ENCODE measurements at regions not wholly inside any gene's neighbourhood (a gene's known extent, or its start where the extent isn't known, plus 50 kb on each side); places are given as distances from the start of the nearest gene placed in this dataset.

GRCh38 chr22:49294656-49295464 is 532.8 kb downstream of the BRD1 start:
- H3K4me1 Mint-ChIP-seq, result no peaks in the 10 kb centered on the region
- WGBS (ENCODE audit: insufficient coverage), result 92% methylated on average over 13 of the region's 14 CpGs
- ATAC-seq (ENCODE audit: low read depth) (no peak), DNase-seq (no peak)
- H3K9me3 ChIP-seq (ENCODE audit: control extremely low read depth in 1 of 3, control insufficient read depth in 2 of 3, insufficient read depth in 1 of 3, low read length in 2 of 3), result peaks cover 0 to 76% (median 4%) of the 10 kb centered on the region in 3 donors
- H2AFZ ChIP-seq (ENCODE audit: insufficient read depth, low read depth, low read length, poor library complexity, severe bottlenecking), result no peak overlapping the region
- no peaks in the 10 kb centered on the region for H4K20me1 ChIP-seq (ENCODE audit: control insufficient read depth, insufficient read depth, low read length, poor library complexity, severe bottlenecking)
- no peak overlapping the region for H3K27ac ChIP-seq (ENCODE audit: low read length in 2 of 2)
- H3K27me3 ChIP-seq (replicated peaks in 1 of 4; ENCODE audit: control extremely low read depth in 1 of 4, control insufficient read depth in 3 of 4, insufficient read depth in 4 of 4, low read length in 3 of 4), result no peaks in the 10 kb centered on the region
- H3K9ac ChIP-seq (ENCODE audit: low read length), result no peak overlapping the region
- peaks cover 7% of the 10 kb centered on the region for H3K9me3 Mint-ChIP-seq (ENCODE audit: insufficient read depth)
- H3K4me2 ChIP-seq (replicated peaks; ENCODE audit: low read depth, low read length, poor library complexity, severe bottlenecking), result no peak overlapping the region
- H3K4me3 ChIP-seq (ENCODE audit: control extremely low read depth in 1 of 5, extremely low read depth in 1 of 5, insufficient read depth in 1 of 5, low read depth in 2 of 5, low read length in 4 of 5), result no peak overlapping the region
- H3K4me3 Mint-ChIP-seq, result no peak overlapping the region
- H3K36me3 ChIP-seq (replicated peaks in 1 of 2; ENCODE audit: control extremely low read depth in 1 of 2, control insufficient read depth in 1 of 2, extremely low read depth in 1 of 2, insufficient read depth in 2 of 2, low read length in 1 of 2), result no peaks in the 10 kb centered on the region
- no peak overlapping the region for H3K27ac Mint-ChIP-seq
- POLR2A ChIA-PET, result no interaction called here
- CTCF ChIA-PET, result interaction anchor here (2.0 kb wide), 1 partner anchor 11 kb away, joined by 5 read pairs; no protein-coding TSS in a partner anchor
- no peaks in the 10 kb centered on the region for H3K27me3 Mint-ChIP-seq
- TF ChIP-seq EZH2 (IDR thresholded peaks at IDR 0.05; ENCODE audit: borderline replicate concordance, insufficient read depth, low read depth, low read length, poor library complexity, severe bottlenecking) (no peak), CTCF (IDR thresholded peaks at IDR 0.05) (no peak)
- no peaks in the 10 kb centered on the region for H3K4me1 ChIP-seq (ENCODE audit: control insufficient read depth in 2 of 2, insufficient read depth in 2 of 2, low read length in 2 of 2)
- intact Hi-C loops (cut with micrococcal nuclease), result no loop called here
- H3K79me2 ChIP-seq (ENCODE audit: control insufficient read depth, insufficient read depth, low read length), result no peaks in the 10 kb centered on the region

GRCh38 chr22:49292909-49293308 is 534.8 kb downstream of the BRD1 start:
- Histone ChIP-seq H2AFZ (ENCODE audit: insufficient read depth, low read depth, low read length, poor library complexity, severe bottlenecking) (no peak overlapping the region), H3K27ac (ENCODE audit: low read length in 2 of 2) (no peak overlapping the region), H3K79me2 (ENCODE audit: control insufficient read depth, insufficient read depth, low read length) (no peaks in the 10 kb centered on the region), H3K9me3 (ENCODE audit: control extremely low read depth in 1 of 3, control insufficient read depth in 2 of 3, insufficient read depth in 1 of 3, low read length in 2 of 3) (peaks cover 0 to 62% (median 4%) of the 10 kb centered on the region in 3 donors), H3K4me2 (replicated peaks; ENCODE audit: low read depth, low read length, poor library complexity, severe bottlenecking) (no peak overlapping the region), H3K4me3 (ENCODE audit: control extremely low read depth in 1 of 5, extremely low read depth in 1 of 5, insufficient read depth in 1 of 5, low read depth in 2 of 5, low read length in 4 of 5) (no peak overlapping the region), H3K36me3 (replicated peaks in 1 of 2; ENCODE audit: control extremely low read depth in 1 of 2, control insufficient read depth in 1 of 2, extremely low read depth in 1 of 2, insufficient read depth in 2 of 2, low read length in 1 of 2) (no peaks in the 10 kb centered on the region), H3K4me1 (ENCODE audit: control insufficient read depth in 2 of 2, insufficient read depth in 2 of 2, low read length in 2 of 2) (no peaks in the 10 kb centered on the region), H4K20me1 (ENCODE audit: control insufficient read depth, insufficient read depth, low read length, poor library complexity, severe bottlenecking) (no peaks in the 10 kb centered on the region), H3K9ac (ENCODE audit: low read length) (no peak overlapping the region), H3K27me3 (replicated peaks in 1 of 4; ENCODE audit: control extremely low read depth in 1 of 4, control insufficient read depth in 3 of 4, insufficient read depth in 4 of 4, low read length in 3 of 4) (no peaks in the 10 kb centered on the region)
- POLR2A ChIA-PET, result no interaction called here
- no peak overlapping the region for H3K4me3 Mint-ChIP-seq
- H3K9me3 Mint-ChIP-seq (ENCODE audit: insufficient read depth), result peaks cover 7% of the 10 kb centered on the region
- DNase-seq (no peak), ATAC-seq (ENCODE audit: low read depth) (no peak)
- CTCF ChIA-PET, result interaction anchor here (0.7 kb wide), 1 partner anchor 25 kb away, joined by 4 read pairs; no protein-coding TSS in a partner anchor
- no peak for TF ChIP-seq EZH2 (IDR thresholded peaks at IDR 0.05; ENCODE audit: borderline replicate concordance, insufficient read depth, low read depth, low read length, poor library complexity, severe bottlenecking)
- no peak for TF ChIP-seq CTCF (IDR thresholded peaks at IDR 0.05)
- no peaks in the 10 kb centered on the region for H3K4me1 Mint-ChIP-seq
- no peaks in the 10 kb centered on the region for H3K27me3 Mint-ChIP-seq
- no peak overlapping the region for H3K27ac Mint-ChIP-seq
- intact Hi-C loops (cut with micrococcal nuclease), result no loop called here
- WGBS (ENCODE audit: insufficient coverage), result 44% methylated on average over 4 of the region's 5 CpGs
